Neuron (in vitro differentiated cells): ENCODE measurements at regions not wholly inside any gene's neighbourhood (a gene's known extent, or its start where the extent isn't known, plus 50 kb on each side); places are given as distances from the start of the nearest gene placed in this dataset.

Source experiments
- H2AFZ ChIP-seq: one replicate; pipeline ENCODE4 v1.6.1; 2013; ENCODE audit warnings: low read depth, mild to moderate bottlenecking, inconsistent platforms, low read length, moderate library complexity
- H3K27me3 ChIP-seq: one replicate; pipeline ENCODE4 v1.6.1; 2013; ENCODE audit warnings: low read length; ENCODE audit not compliant: insufficient read depth
- H3K36me3 ChIP-seq: one replicate; pipeline ENCODE4 v1.6.1; 2013; ENCODE audit warnings: low read length; ENCODE audit not compliant: insufficient read depth
- H3K4me1 ChIP-seq: one replicate; pipeline ENCODE4 v1.6.1; 2013; ENCODE audit warnings: low read length; ENCODE audit not compliant: insufficient read depth
- H3K4me3 ChIP-seq: 2 replicates; pipeline ENCODE4 v1.5.1; 2013; ENCODE audit warnings: mild to moderate bottlenecking, low read length, moderate library complexity
- H3K9me3 ChIP-seq: one replicate; pipeline ENCODE4 v1.6.1; 2013; ENCODE audit warnings: low read length

DNA sequence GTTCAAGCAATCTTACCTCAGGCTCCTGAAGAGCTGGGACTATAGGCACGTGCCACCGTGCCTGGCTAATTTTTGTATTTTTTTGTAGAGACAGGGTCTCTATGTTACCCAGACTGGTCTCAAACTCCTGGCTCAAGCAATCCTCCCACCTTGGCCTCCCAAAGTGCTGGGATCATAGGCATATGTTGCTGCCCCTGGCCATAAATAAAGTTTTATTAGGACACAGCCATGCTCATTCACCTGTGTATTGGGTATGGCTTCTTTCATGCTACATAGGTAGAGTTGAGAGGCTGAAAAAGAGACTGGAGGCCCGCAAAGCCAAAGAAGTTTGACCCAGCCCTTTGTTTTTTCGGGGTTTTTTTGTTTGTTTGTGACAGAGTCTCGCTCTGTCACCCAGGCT lies 61.7 kb upstream of the NCOR2 start:
- H3K36me3 ChIP-seq = no peaks in the 10 kb centered on the region
- H3K4me1 ChIP-seq = no peaks in the 10 kb centered on the region
- H2AFZ ChIP-seq = no peak overlapping the region
- H3K27me3 ChIP-seq = no peaks in the 10 kb centered on the region
- no peaks in the 10 kb centered on the region for H3K9me3 ChIP-seq
- no peak overlapping the region for H3K4me3 ChIP-seq

DNA sequence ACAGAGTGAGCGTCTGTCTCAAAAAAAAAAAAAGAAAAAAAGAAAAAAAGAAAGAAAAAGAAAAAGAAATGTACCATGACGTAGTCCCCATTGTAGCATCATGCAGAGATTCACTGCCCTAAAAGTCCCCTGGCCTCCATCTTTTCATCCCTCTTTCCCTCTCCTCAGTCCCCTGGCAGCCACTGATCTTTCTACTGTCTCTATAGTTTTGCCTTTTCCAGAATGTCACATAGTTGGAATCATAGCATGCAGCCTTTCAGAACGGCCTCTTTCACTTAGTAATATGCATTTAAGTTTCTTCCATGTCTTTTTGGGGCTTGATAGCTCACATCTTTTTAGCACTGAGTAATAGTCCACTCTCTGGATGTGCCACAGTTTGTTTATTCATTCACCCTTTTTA lies 60.5 kb upstream of the NCOR2 start:
- no peak overlapping the region for H2AFZ ChIP-seq
- peaks cover 2% of the 10 kb centered on the region for H3K27me3 ChIP-seq
- H3K4me1 ChIP-seq = no peaks in the 10 kb centered on the region
- no peak overlapping the region for H3K4me3 ChIP-seq
- H3K9me3 ChIP-seq = no peaks in the 10 kb centered on the region
- no peaks in the 10 kb centered on the region for H3K36me3 ChIP-seq

DNA sequence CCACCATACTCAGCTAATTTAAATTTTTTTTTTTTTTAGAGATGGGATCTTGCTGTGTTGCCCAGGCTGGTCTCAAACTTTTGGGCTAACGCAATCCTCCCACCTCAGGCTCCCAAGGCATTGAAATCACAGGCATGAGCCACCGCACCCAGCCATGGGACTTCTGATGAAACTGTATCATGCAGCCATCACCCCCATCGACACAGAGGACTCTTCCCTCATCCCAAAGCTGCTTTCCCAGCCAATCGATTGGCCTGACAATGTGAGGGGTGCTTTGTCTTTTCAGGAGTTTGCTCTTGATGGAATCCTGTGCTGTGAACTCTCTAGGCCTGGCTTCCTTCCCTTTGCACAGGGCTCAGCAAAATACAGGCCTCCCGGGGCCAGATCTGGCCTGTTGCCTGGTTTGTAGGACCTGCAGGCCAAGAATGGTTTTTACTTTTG lies 59.6 kb upstream of the NCOR2 start:
- peaks cover 2% of the 10 kb centered on the region for H3K27me3 ChIP-seq
- no peaks in the 10 kb centered on the region for H3K9me3 ChIP-seq
- no peaks in the 10 kb centered on the region for H3K4me1 ChIP-seq
- no peak overlapping the region for H3K4me3 ChIP-seq
- H2AFZ ChIP-seq = no peak overlapping the region
- H3K36me3 ChIP-seq = no peaks in the 10 kb centered on the region

DNA sequence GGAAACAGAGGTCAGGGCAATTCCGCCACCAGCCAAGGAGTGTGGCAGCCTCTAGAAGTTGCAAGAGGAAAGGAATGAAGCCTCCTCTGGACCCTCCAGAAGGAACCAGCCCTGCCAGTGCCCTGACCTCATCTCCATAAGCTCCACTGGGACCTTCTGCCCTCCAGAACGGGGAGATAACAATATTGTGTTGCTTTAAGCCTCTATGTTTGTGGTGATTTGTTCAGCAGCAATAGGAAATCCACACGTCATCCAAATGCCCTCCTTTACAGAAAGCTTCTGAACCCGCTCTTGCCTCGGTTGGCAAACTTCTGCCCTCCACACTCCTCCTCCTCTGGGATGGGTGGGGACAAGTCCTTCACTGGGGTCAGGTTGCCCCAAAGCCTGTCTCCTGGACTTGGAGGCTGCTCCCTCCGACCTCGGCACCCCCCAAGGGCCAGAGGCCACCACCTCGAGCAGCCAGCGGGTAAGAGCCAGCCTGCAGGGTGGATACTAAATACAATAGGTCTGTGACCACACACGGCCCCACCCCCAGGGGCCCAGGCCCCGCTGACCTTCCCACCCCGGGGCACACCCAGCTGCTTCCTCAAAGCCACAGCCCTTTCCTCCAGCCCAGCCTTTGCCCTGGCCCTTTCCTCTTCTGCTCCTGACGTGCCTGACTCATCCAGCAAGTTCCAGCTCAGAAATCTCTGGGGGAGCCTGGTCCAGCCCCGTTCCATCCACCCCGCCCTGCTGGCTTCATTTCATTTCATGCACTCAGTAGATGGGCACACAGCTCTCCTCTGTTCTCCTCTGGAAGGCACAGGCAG lies 58.7 kb upstream of the NCOR2 start:
- Histone ChIP-seq H3K4me3 (no peak overlapping the region), H2AFZ (no peak overlapping the region), H3K27me3 (peaks cover 2% of the 10 kb centered on the region), H3K4me1 (no peaks in the 10 kb centered on the region), H3K36me3 (no peaks in the 10 kb centered on the region), H3K9me3 (no peaks in the 10 kb centered on the region)

DNA sequence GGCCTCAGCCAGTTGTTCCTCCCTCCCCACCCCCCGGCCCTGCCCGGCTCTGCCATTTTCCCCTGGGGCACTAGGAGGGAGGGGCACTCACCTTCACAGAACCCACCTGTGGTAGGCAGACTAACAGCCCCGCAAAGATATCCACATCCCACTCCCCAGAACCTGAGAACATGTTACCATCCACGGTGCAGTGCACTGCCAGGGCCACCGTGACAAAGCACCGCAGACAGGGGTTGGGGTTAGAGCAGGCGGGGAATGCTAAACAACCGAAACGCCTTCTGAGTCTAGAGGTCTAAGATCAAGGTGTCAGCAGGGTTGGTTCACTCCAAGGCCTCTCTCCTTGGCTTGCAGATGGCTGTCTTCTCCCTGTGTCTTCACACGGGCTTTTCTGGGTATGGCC lies 57.4 kb upstream of the NCOR2 start:
- H3K9me3 ChIP-seq = no peaks in the 10 kb centered on the region

DNA sequence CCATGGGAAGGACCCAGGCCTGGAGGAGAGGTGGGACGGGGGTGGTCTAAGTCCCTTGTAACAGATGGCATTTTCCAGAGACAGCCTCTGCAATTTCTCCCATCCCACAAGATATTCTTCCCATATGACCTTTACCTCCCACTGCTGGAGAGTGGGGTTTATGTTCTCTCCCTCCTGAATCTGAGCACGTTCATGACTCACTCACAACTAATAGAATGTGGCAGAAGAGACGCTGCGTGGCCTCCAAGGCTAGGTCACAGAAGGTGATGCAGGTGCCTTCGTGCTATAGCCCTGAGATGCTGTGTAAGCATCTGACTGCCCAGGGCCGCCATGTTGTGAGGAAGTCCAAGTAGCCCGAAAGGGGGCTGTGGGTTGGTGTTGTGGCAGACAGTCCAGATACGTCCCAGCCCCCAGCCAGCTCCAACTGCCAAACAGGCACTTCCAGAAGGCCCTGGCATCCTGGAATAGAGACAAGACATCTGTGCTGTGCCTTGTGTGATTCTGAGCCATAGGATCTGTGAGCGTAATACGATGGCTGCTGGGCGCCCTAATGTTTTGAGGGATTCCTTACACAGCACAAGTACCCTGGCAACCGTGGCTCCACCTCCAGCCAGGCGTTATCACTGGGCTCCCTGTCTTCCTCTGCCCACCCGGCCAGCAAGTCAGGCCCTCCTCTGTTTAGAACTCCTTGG lies 56.1 kb upstream of the NCOR2 start:
- Histone ChIP-seq H3K36me3 (no peaks in the 10 kb centered on the region), H3K4me3 (no peak overlapping the region), H3K27me3 (peaks cover 2% of the 10 kb centered on the region), H2AFZ (no peak overlapping the region), H3K9me3 (no peaks in the 10 kb centered on the region), H3K4me1 (no peaks in the 10 kb centered on the region)

More for the DNA sequence above, 57.4 kb upstream of the NCOR2 start:
- H3K36me3 ChIP-seq = no peaks in the 10 kb centered on the region
- no peak overlapping the region for H3K4me3 ChIP-seq
- H2AFZ ChIP-seq = no peak overlapping the region
- H3K27me3 ChIP-seq = peaks cover 2% of the 10 kb centered on the region
- no peaks in the 10 kb centered on the region for H3K4me1 ChIP-seq

DNA sequence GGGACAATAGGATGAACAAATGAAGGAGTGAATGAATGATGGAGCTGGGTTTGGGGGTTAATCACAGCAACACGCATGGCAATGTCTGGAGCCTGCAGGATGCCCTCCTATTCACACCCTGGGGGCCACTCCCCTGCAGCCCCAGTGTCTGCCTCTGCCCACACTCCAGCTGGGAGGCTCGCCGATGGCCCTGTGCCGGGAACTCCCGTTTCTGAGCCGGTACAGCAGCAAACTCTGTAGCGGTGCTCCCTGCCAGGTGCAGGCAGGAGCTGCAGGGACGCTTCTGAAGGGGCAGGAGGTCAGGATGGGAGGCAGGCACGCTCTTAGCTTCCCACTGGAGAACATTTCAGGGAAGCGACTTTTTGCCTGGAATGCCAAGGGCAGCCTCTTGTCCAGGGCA lies 55.4 kb upstream of the NCOR2 start:
- Histone ChIP-seq H3K4me3 (no peak overlapping the region), H3K9me3 (no peaks in the 10 kb centered on the region), H3K36me3 (no peaks in the 10 kb centered on the region), H2AFZ (no peak overlapping the region), H3K27me3 (peaks cover 2% of the 10 kb centered on the region), H3K4me1 (peaks cover 2% of the 10 kb centered on the region)

DNA sequence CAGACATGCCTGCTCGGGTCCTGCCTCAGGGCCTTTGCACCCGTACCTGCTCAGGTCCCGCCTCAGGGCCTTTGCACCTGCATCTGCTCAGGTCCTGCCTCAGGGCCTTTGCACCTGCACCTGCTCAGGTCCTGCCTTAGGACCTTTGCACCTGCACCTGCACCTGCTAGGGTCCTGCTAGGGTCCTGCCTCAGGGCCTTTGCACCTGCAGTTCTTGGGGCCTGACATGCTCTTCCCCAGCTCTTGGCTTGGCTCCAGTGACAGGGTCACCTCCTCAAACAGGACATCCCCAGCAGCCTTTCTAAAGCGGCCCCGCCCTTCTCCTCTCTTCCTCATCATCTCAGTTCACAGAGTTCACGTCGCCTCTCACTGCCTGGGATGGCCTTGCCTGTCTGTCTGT lies 54.9 kb upstream of the NCOR2 start:
- H3K9me3 ChIP-seq = no peaks in the 10 kb centered on the region
- H3K4me3 ChIP-seq = no peak overlapping the region
- H2AFZ ChIP-seq = no peak overlapping the region
- peaks cover 6% of the 10 kb centered on the region for H3K4me1 ChIP-seq
- peaks cover 2% of the 10 kb centered on the region for H3K27me3 ChIP-seq
- H3K36me3 ChIP-seq = no peaks in the 10 kb centered on the region

DNA sequence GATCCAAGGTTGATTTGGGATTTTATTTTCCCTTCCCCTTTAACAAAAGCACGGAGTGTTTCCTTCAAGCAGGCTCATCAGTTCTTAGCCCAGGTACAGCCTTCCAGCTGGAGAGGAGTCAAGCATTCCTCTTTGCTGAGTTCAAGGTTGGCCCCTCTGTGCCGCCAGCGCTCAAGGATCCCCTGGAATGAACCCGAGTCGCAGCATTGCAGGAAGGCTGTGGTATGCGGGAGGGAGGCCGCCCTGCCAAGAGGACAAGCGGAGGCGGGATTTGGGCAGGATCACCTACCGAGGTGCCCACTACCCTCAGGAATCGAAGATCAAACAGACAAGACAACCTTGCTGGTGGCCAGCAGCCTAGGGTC lies 53.9 kb upstream of the NCOR2 start:
- no peak overlapping the region for H2AFZ ChIP-seq
- no peaks in the 10 kb centered on the region for H3K9me3 ChIP-seq
- peaks cover 2% of the 10 kb centered on the region for H3K27me3 ChIP-seq
- H3K4me1 ChIP-seq = peaks cover 8% of the 10 kb centered on the region
- no peaks in the 10 kb centered on the region for H3K36me3 ChIP-seq
- H3K4me3 ChIP-seq = no peak overlapping the region

DNA sequence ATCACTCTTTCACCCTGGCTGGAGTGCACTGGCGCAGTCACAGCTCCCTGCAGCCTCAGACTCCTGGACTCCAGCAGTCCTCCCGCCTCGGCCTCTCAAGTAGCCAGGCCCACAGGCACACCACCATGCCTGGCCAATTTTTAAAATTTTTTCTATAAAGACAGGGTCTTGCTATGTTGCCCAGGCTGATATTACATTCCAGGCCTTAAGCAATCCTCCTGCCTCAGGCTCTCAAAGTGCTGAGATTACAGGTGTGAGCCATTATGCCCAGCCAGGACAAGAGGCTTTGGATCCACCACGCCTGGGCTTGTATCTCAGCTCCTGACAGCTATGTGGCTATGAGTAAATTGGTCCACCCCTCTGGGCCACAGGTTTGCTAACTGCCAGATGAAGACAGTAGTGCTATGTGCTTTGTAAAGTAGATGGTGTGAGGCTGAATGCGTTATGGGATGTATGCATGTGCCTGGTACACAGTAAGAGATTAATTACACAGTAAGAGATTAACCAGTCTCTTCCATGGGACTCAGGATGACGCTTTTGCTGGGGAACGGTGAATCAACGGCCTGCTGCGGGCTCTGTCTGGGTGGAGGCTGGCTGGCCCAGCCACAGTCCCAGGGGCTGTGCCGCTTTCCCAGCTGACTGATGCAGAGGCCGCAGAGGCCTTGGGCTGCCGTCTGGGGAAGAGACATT lies 53.3 kb upstream of the NCOR2 start:
- no peaks in the 10 kb centered on the region for H3K9me3 ChIP-seq
- no peak overlapping the region for H2AFZ ChIP-seq
- no peak overlapping the region for H3K4me3 ChIP-seq
- peaks cover 2% of the 10 kb centered on the region for H3K27me3 ChIP-seq
- peaks cover 8% of the 10 kb centered on the region for H3K4me1 ChIP-seq
- no peaks in the 10 kb centered on the region for H3K36me3 ChIP-seq

DNA sequence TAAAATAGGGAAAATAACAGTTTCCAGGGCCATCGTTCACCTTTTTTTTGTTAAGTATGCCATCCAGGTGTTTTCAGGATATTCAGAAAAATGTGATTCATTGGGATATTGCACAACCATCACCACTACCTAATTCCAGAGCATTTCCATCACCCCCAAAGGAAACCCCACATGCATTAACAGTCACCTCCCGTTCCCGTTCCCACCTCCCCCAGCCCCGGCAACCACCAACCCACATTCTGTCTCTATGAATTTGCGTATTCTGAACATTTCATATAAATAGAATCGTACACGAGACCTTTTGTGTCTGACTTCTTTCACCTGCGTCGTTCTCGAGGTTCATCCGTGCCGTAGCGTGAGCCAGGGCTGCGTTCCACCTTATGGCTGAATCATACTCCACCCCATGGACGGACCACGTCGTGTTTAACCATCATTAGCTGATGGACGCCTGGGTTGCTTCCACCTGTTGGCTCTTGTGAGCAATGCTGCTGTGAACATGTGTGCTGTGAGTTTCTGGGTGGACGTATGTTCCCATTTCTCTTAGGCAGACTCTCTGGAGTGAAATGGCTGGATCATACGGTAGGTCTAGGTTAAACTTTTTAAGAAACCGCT lies 51.0 kb upstream of the NCOR2 start:
- Histone ChIP-seq H3K36me3 (no peaks in the 10 kb centered on the region), H2AFZ (no peak overlapping the region), H3K27me3 (peaks cover under 1% of the 10 kb centered on the region), H3K4me1 (peaks cover 8% of the 10 kb centered on the region), H3K9me3 (no peaks in the 10 kb centered on the region), H3K4me3 (no peak overlapping the region)

DNA sequence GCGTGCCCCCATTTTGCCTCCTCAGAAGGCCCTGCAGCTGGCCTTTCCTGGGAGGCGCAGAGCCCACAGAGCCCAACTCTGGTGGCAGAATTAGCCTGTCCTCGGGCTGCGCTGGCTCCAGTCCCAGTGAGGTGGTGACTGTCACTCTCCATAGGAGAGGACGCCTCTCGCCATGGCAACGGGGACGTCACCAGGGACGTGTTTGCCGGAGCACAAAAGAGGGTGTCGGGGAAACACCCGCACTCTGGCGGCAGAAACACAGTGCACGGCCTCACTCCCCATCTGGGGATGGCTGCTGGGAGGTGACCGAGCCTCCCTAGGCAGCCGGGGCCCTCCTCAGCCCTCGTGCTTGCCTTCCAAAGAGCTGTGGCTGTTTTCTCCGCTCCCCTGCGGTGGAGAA lies 50.2 kb upstream of the NCOR2 start:
- Histone ChIP-seq H3K4me3 (no peak overlapping the region), H3K9me3 (no peaks in the 10 kb centered on the region), H3K36me3 (no peaks in the 10 kb centered on the region), H3K4me1 (peaks cover 8% of the 10 kb centered on the region), H3K27me3 (no peaks in the 10 kb centered on the region), H2AFZ (no peak overlapping the region)
